ENCODE measurements at regions not wholly inside any gene's neighbourhood (a gene's known extent, or its start where the extent isn't known, plus 50 kb on each side); places are given as distances from the start of the nearest gene placed in this dataset.

GRCh38 chr17:63366241-63366566, 79.9 kb downstream of the CYB561 start:
- no peak overlapping the region for H3K18ac ChIP-seq (ENCODE audit: low read length)

GRCh38 chr17:63369233-63369632, 76.9 kb downstream of the CYB561 start:
- H3K18ac ChIP-seq (ENCODE audit: low read length) = no peak overlapping the region
- no peaks in the 10 kb centered on the region for H3K79me1 ChIP-seq (ENCODE audit: low read depth, low read length)
- H2BK5ac ChIP-seq (ENCODE audit: low read length) = no peak overlapping the region
- H3K4me3 ChIP-seq (ENCODE audit: low read length in 2 of 2) = no peak overlapping the region
- H3K9ac ChIP-seq (ENCODE audit: low read depth, low read length, poor library complexity) = no peak overlapping the region
- WGBS, 2 donors (ENCODE audit: extremely low coverage in 2 of 2, insufficient read length in 2 of 2, insufficient replicate concordance in 1 of 2) = no CpG with 5 or more reads among the region's 4 CpGs
- H4K91ac ChIP-seq (ENCODE audit: low read depth, low read length, poor library complexity) = no peak overlapping the region
- H3K9me3 ChIP-seq (replicated peaks in 1 of 2; ENCODE audit: control insufficient read depth in 2 of 2, insufficient read depth in 1 of 2, low read depth in 1 of 2, low read length in 2 of 2) = peaks cover 0 to 4% of the 10 kb centered on the region in 2 donors
- H2BK12ac ChIP-seq (ENCODE audit: low read length) = no peak overlapping the region
- no peak overlapping the region for H4K8ac ChIP-seq (ENCODE audit: low read depth, low read length)
- H3K4me1 ChIP-seq (ENCODE audit: control insufficient read depth in 2 of 2, insufficient read depth in 1 of 2, low read depth in 1 of 2, low read length in 2 of 2) = no peaks in the 10 kb centered on the region
- H2BK15ac ChIP-seq (ENCODE audit: low read length) = no peak overlapping the region
- no peak overlapping the region for H3K4me2 ChIP-seq (ENCODE audit: insufficient read depth, low read length, poor library complexity, severe bottlenecking)
- H2AK5ac ChIP-seq (ENCODE audit: low read depth, low read length) = no peak overlapping the region
- peaks cover 0 to 59% of the 10 kb centered on the region in 2 donors for H3K36me3 ChIP-seq (replicated peaks in 1 of 2; ENCODE audit: control insufficient read depth in 2 of 2, insufficient read depth in 2 of 2, low read length in 2 of 2)
- H3K23ac ChIP-seq (ENCODE audit: low read depth, low read length, poor library complexity) = no peak overlapping the region
- no peak overlapping the region for H3K27ac ChIP-seq (replicated peaks; ENCODE audit: low read length)
- no peak overlapping the region for H3K14ac ChIP-seq (ENCODE audit: low read length)
- no peak for DNase-seq (ENCODE audit: low spot score)
- no peak overlapping the region for H2AFZ ChIP-seq (ENCODE audit: low read length)
- H3K4ac ChIP-seq (ENCODE audit: low read length) = no peak overlapping the region
- no peak overlapping the region for H2BK120ac ChIP-seq (ENCODE audit: low read depth, low read length)
- H3K27me3 ChIP-seq (ENCODE audit: control insufficient read depth in 3 of 3, insufficient read depth in 3 of 3, low read depth in 1 of 3, low read length in 3 of 3) = no peaks in the 10 kb centered on the region

More at GRCh38 chr17:63366241-63366566, 79.9 kb downstream of the CYB561 start:
- no peak overlapping the region for H2AFZ ChIP-seq (ENCODE audit: low read length)
- H3K4ac ChIP-seq (ENCODE audit: low read length) = no peak overlapping the region
- no peak overlapping the region for H4K91ac ChIP-seq (ENCODE audit: low read depth, low read length, poor library complexity)
- no peaks in the 10 kb centered on the region for H3K79me1 ChIP-seq (ENCODE audit: low read depth, low read length)
- H2BK15ac ChIP-seq (ENCODE audit: low read length) = no peak overlapping the region
- no peak overlapping the region for H4K8ac ChIP-seq (ENCODE audit: low read depth, low read length)
- H3K27ac ChIP-seq (replicated peaks; ENCODE audit: low read length) = no peak overlapping the region
- no peaks in the 10 kb centered on the region for H3K4me1 ChIP-seq (ENCODE audit: control insufficient read depth in 2 of 2, insufficient read depth in 1 of 2, low read depth in 1 of 2, low read length in 2 of 2)
- no peak overlapping the region for H3K14ac ChIP-seq (ENCODE audit: low read length)
- no peak for DNase-seq (ENCODE audit: low spot score)
- H2AK5ac ChIP-seq (ENCODE audit: low read depth, low read length) = no peak overlapping the region
- no peak overlapping the region for H2BK5ac ChIP-seq (ENCODE audit: low read length)
- H2BK12ac ChIP-seq (ENCODE audit: low read length) = no peak overlapping the region
- H3K9me3 ChIP-seq (replicated peaks in 1 of 2; ENCODE audit: control insufficient read depth in 2 of 2, insufficient read depth in 1 of 2, low read depth in 1 of 2, low read length in 2 of 2) = peaks cover 0 to 4% of the 10 kb centered on the region in 2 donors
- H3K4me3 ChIP-seq (ENCODE audit: low read length in 2 of 2) = no peak overlapping the region
- no CpG with 5 or more reads among the region's 1 CpG for WGBS, 2 donors (ENCODE audit: extremely low coverage in 2 of 2, insufficient read length in 2 of 2, insufficient replicate concordance in 1 of 2)
- peaks cover 0 to 59% of the 10 kb centered on the region in 2 donors for H3K36me3 ChIP-seq (replicated peaks in 1 of 2; ENCODE audit: control insufficient read depth in 2 of 2, insufficient read depth in 2 of 2, low read length in 2 of 2)
- H3K23ac ChIP-seq (ENCODE audit: low read depth, low read length, poor library complexity) = no peak overlapping the region
- no peak overlapping the region for H2BK120ac ChIP-seq (ENCODE audit: low read depth, low read length)
- no peak overlapping the region for H3K4me2 ChIP-seq (ENCODE audit: insufficient read depth, low read length, poor library complexity, severe bottlenecking)
- no peak overlapping the region for H3K9ac ChIP-seq (ENCODE audit: low read depth, low read length, poor library complexity)
- no peaks in the 10 kb centered on the region for H3K27me3 ChIP-seq (ENCODE audit: control insufficient read depth in 3 of 3, insufficient read depth in 3 of 3, low read depth in 1 of 3, low read length in 3 of 3)

GRCh38 chr17:63370696-63371095, 75.4 kb downstream of the CYB561 start:
- no peaks in the 10 kb centered on the region for H3K4me1 ChIP-seq (ENCODE audit: control insufficient read depth in 2 of 2, insufficient read depth in 1 of 2, low read depth in 1 of 2, low read length in 2 of 2)
- no peak overlapping the region for H2BK15ac ChIP-seq (ENCODE audit: low read length)
- H3K27ac ChIP-seq (replicated peaks; ENCODE audit: low read length) = no peak overlapping the region
- no peak overlapping the region for H3K18ac ChIP-seq (ENCODE audit: low read length)
- no peak overlapping the region for H2BK5ac ChIP-seq (ENCODE audit: low read length)
- H4K8ac ChIP-seq (ENCODE audit: low read depth, low read length) = no peak overlapping the region
- H3K4me2 ChIP-seq (ENCODE audit: insufficient read depth, low read length, poor library complexity, severe bottlenecking) = no peak overlapping the region
- H3K9ac ChIP-seq (ENCODE audit: low read depth, low read length, poor library complexity) = no peak overlapping the region
- H3K14ac ChIP-seq (ENCODE audit: low read length) = no peak overlapping the region
- no CpG with 5 or more reads among the region's 8 CpGs for WGBS, 2 donors (ENCODE audit: extremely low coverage in 2 of 2, insufficient read length in 2 of 2, insufficient replicate concordance in 1 of 2)
- no peak overlapping the region for H3K4ac ChIP-seq (ENCODE audit: low read length)
- H4K91ac ChIP-seq (ENCODE audit: low read depth, low read length, poor library complexity) = no peak overlapping the region
- peaks cover 0 to 57% of the 10 kb centered on the region in 2 donors for H3K36me3 ChIP-seq (replicated peaks in 1 of 2; ENCODE audit: control insufficient read depth in 2 of 2, insufficient read depth in 2 of 2, low read length in 2 of 2)
- H2BK120ac ChIP-seq (ENCODE audit: low read depth, low read length) = no peak overlapping the region
- H2AK5ac ChIP-seq (ENCODE audit: low read depth, low read length) = no peak overlapping the region
- no peaks in the 10 kb centered on the region for H3K79me1 ChIP-seq (ENCODE audit: low read depth, low read length)
- H2AFZ ChIP-seq (ENCODE audit: low read length) = no peak overlapping the region
- H3K23ac ChIP-seq (ENCODE audit: low read depth, low read length, poor library complexity) = no peak overlapping the region
- no peaks in the 10 kb centered on the region for H3K27me3 ChIP-seq (ENCODE audit: control insufficient read depth in 3 of 3, insufficient read depth in 3 of 3, low read depth in 1 of 3, low read length in 3 of 3)
- peaks cover 0 to 4% of the 10 kb centered on the region in 2 donors for H3K9me3 ChIP-seq (replicated peaks in 1 of 2; ENCODE audit: control insufficient read depth in 2 of 2, insufficient read depth in 1 of 2, low read depth in 1 of 2, low read length in 2 of 2)
- H2BK12ac ChIP-seq (ENCODE audit: low read length) = no peak overlapping the region
- H3K4me3 ChIP-seq (ENCODE audit: low read length in 2 of 2) = no peak overlapping the region
- no peak for DNase-seq (ENCODE audit: low spot score)

GRCh38 chr17:63376949-63377348, 69.2 kb downstream of the CYB561 start:
- H3K4me1 ChIP-seq (ENCODE audit: control insufficient read depth in 2 of 2, insufficient read depth in 1 of 2, low read depth in 1 of 2, low read length in 2 of 2) = no peaks in the 10 kb centered on the region
- peaks cover 0 to 73% of the 10 kb centered on the region in 2 donors for H3K36me3 ChIP-seq (replicated peaks in 1 of 2; ENCODE audit: control insufficient read depth in 2 of 2, insufficient read depth in 2 of 2, low read length in 2 of 2)
- no peak overlapping the region for H3K4ac ChIP-seq (ENCODE audit: low read length)
- no peak overlapping the region for H2BK120ac ChIP-seq (ENCODE audit: low read depth, low read length)
- H3K79me1 ChIP-seq (ENCODE audit: low read depth, low read length) = no peaks in the 10 kb centered on the region
- H4K8ac ChIP-seq (ENCODE audit: low read depth, low read length) = no peak overlapping the region
- H3K27me3 ChIP-seq (ENCODE audit: control insufficient read depth in 3 of 3, insufficient read depth in 3 of 3, low read depth in 1 of 3, low read length in 3 of 3) = no peaks in the 10 kb centered on the region
- H2AK5ac ChIP-seq (ENCODE audit: low read depth, low read length) = no peak overlapping the region
- no peak overlapping the region for H3K23ac ChIP-seq (ENCODE audit: low read depth, low read length, poor library complexity)
- no peak overlapping the region for H3K14ac ChIP-seq (ENCODE audit: low read length)
- no peak overlapping the region for H2BK5ac ChIP-seq (ENCODE audit: low read length)
- H3K27ac ChIP-seq (replicated peaks; ENCODE audit: low read length) = no peak overlapping the region
- no peak overlapping the region for H2AFZ ChIP-seq (ENCODE audit: low read length)
- no peak overlapping the region for H4K91ac ChIP-seq (ENCODE audit: low read depth, low read length, poor library complexity)
- H3K4me2 ChIP-seq (ENCODE audit: insufficient read depth, low read length, poor library complexity, severe bottlenecking) = no peak overlapping the region
- no peak overlapping the region for H3K18ac ChIP-seq (ENCODE audit: low read length)
- DNase-seq (ENCODE audit: low spot score) = no peak
- no CpG with 5 or more reads among the region's 3 CpGs for WGBS, 2 donors (ENCODE audit: extremely low coverage in 2 of 2, insufficient read length in 2 of 2, insufficient replicate concordance in 1 of 2)
- peaks cover 3 to 12% of the 10 kb centered on the region in 2 donors for H3K9me3 ChIP-seq (replicated peaks in 1 of 2; ENCODE audit: control insufficient read depth in 2 of 2, insufficient read depth in 1 of 2, low read depth in 1 of 2, low read length in 2 of 2)
- no peak overlapping the region for H3K9ac ChIP-seq (ENCODE audit: low read depth, low read length, poor library complexity)
- H2BK12ac ChIP-seq (ENCODE audit: low read length) = no peak overlapping the region
- no peak overlapping the region for H2BK15ac ChIP-seq (ENCODE audit: low read length)
- H3K4me3 ChIP-seq (ENCODE audit: low read length in 2 of 2) = no peak overlapping the region

Measured in neuronal stem cell (in vitro differentiated cells).